Adipocyte (in vitro differentiated cells): ENCODE measurements at regions not wholly inside any gene's neighbourhood (a gene's known extent, or its start where the extent isn't known, plus 50 kb on each side); places are given as distances from the start of the nearest gene placed in this dataset.

ENCODE experiments used
- DNase-seq: peaks from one replicate; pipeline ENCODE4 v3.0.0-alpha.2; 2015; ENCODE audit warnings: low read depth
- H3K27me3 ChIP-seq: replicated peaks from 2 replicates; pipeline ENCODE4 v1.7.0; 2013; ENCODE audit warnings: mild to moderate bottlenecking, low read length, moderate library complexity; ENCODE audit not compliant: control insufficient read depth, insufficient read depth
- H3K36me3 ChIP-seq: 2 replicates; pipeline ENCODE4 v1.7.0; 2013; ENCODE audit warnings: low read length, mild to moderate bottlenecking, moderate library complexity; ENCODE audit not compliant: control insufficient read depth, insufficient read depth, severe bottlenecking
- H3K4me1 ChIP-seq: 2 replicates; pipeline ENCODE4 v1.7.0; 2013; ENCODE audit warnings: mild to moderate bottlenecking, low read length, moderate library complexity; ENCODE audit not compliant: control insufficient read depth, insufficient read depth
- H3K4me3 ChIP-seq: 2 replicates; pipeline ENCODE4 v1.7.0; 2013; ENCODE audit warnings: mild to moderate bottlenecking, low read length, moderate library complexity
- H3K9ac ChIP-seq: 2 replicates; pipeline ENCODE4 v1.7.0; 2013; ENCODE audit warnings: mild to moderate bottlenecking, low read length, moderate library complexity
- H3K9me3 ChIP-seq: 2 replicates; pipeline ENCODE4 v1.7.0; 2013; ENCODE audit warnings: mild to moderate bottlenecking, low read length, moderate library complexity; ENCODE audit not compliant: control insufficient read depth

- H3K4me1 ChIP-seq: no peaks in the 10 kb centered on the region
- peaks cover 5% of the 10 kb centered on the region for H3K9me3 ChIP-seq
- no peak for DNase-seq
- H3K4me3 ChIP-seq: no peak overlapping the region
- H3K36me3 ChIP-seq: no peaks in the 10 kb centered on the region
- no peak overlapping the region for H3K9ac ChIP-seq
- no peaks in the 10 kb centered on the region for H3K27me3 ChIP-seq
These were observed 671.9 kb downstream of the ADGRL2 start for GRCh38 chr1:82472489-82473131.

- no peak overlapping the region for H3K4me3 ChIP-seq
- H3K4me1 ChIP-seq: peaks cover 27% of the 10 kb centered on the region
- no peaks in the 10 kb centered on the region for H3K9me3 ChIP-seq
- H3K9ac ChIP-seq: no peak overlapping the region
- H3K36me3 ChIP-seq: no peaks in the 10 kb centered on the region
- no peaks in the 10 kb centered on the region for H3K27me3 ChIP-seq
- no peak for DNase-seq
These were observed 666.2 kb downstream of the ADGRL2 start for GRCh38 chr1:82466891-82467290.

GRCh38 chr1:82466416-82466815 lies 665.7 kb downstream of the ADGRL2 start:
- peaks cover 27% of the 10 kb centered on the region for H3K4me1 ChIP-seq
- no peak overlapping the region for H3K4me3 ChIP-seq
- DNase-seq: peak; percentile 71
- no peaks in the 10 kb centered on the region for H3K27me3 ChIP-seq
- no peak overlapping the region for H3K9ac ChIP-seq
- no peaks in the 10 kb centered on the region for H3K36me3 ChIP-seq
- no peaks in the 10 kb centered on the region for H3K9me3 ChIP-seq

GRCh38 chr1:82465024-82465423 lies 664.3 kb downstream of the ADGRL2 start:
- Histone ChIP-seq H3K4me1 (peaks cover 27% of the 10 kb centered on the region), H3K27me3 (no peaks in the 10 kb centered on the region), H3K36me3 (no peaks in the 10 kb centered on the region), H3K9me3 (no peaks in the 10 kb centered on the region), H3K9ac (peak overlapping the region; percentile 15), H3K4me3 (peak overlapping the region; percentile 13)
- peak; percentile 65 for DNase-seq

- Histone ChIP-seq H3K9me3 (no peaks in the 10 kb centered on the region), H3K9ac (peak overlapping the region; percentile 15), H3K4me1 (peaks cover 27% of the 10 kb centered on the region), H3K27me3 (no peaks in the 10 kb centered on the region), H3K4me3 (no peak overlapping the region), H3K36me3 (no peaks in the 10 kb centered on the region)
- DNase-seq: peak; percentile 85
These were observed 663.7 kb downstream of the ADGRL2 start for GRCh38 chr1:82464362-82465001.

GRCh38 chr1:82463951-82464350 lies 663.2 kb downstream of the ADGRL2 start:
- no peaks in the 10 kb centered on the region for H3K9me3 ChIP-seq
- H3K4me1 ChIP-seq: peaks cover 27% of the 10 kb centered on the region
- no peaks in the 10 kb centered on the region for H3K36me3 ChIP-seq
- H3K9ac ChIP-seq: peak overlapping the region; percentile 15
- H3K27me3 ChIP-seq: no peaks in the 10 kb centered on the region
- H3K4me3 ChIP-seq: no peak overlapping the region
- no peak for DNase-seq

- H3K27me3 ChIP-seq: no peaks in the 10 kb centered on the region
These were observed 661.6 kb downstream of the ADGRL2 start for GRCh38 chr1:82462366-82462765.

GRCh38 chr1:82455342-82455741 lies 654.6 kb downstream of the ADGRL2 start:
- Histone ChIP-seq H3K4me3 (no peak overlapping the region), H3K9me3 (peaks cover 17% of the 10 kb centered on the region), H3K27me3 (no peaks in the 10 kb centered on the region), H3K36me3 (no peaks in the 10 kb centered on the region), H3K4me1 (no peaks in the 10 kb centered on the region), H3K9ac (no peak overlapping the region)
- DNase-seq: peak; percentile 18

More at GRCh38 chr1:82462366-82462765, 661.6 kb downstream of the ADGRL2 start:
- no peak for DNase-seq
- Histone ChIP-seq H3K4me3 (no peak overlapping the region), H3K36me3 (no peaks in the 10 kb centered on the region), H3K9ac (no peak overlapping the region), H3K4me1 (peaks cover 27% of the 10 kb centered on the region), H3K9me3 (no peaks in the 10 kb centered on the region)

- no peak for DNase-seq
- Histone ChIP-seq H3K9ac (no peak overlapping the region), H3K4me3 (no peak overlapping the region), H3K4me1 (no peaks in the 10 kb centered on the region), H3K27me3 (no peaks in the 10 kb centered on the region), H3K36me3 (no peaks in the 10 kb centered on the region), H3K9me3 (peaks cover 17% of the 10 kb centered on the region)
These were observed 653.7 kb downstream of the ADGRL2 start for GRCh38 chr1:82454431-82454830.

GRCh38 chr1:82453511-82454185 lies 652.9 kb downstream of the ADGRL2 start:
- no peaks in the 10 kb centered on the region for H3K27me3 ChIP-seq
- H3K36me3 ChIP-seq: no peaks in the 10 kb centered on the region
- H3K9ac ChIP-seq: no peak overlapping the region
- peaks cover 17% of the 10 kb centered on the region for H3K9me3 ChIP-seq
- no peak for DNase-seq
- no peak overlapping the region for H3K4me3 ChIP-seq
- H3K4me1 ChIP-seq: no peaks in the 10 kb centered on the region

GRCh38 chr1:82452096-82452495 lies 651.4 kb downstream of the ADGRL2 start:
- Histone ChIP-seq H3K36me3 (no peaks in the 10 kb centered on the region), H3K4me1 (peaks cover under 1% of the 10 kb centered on the region), H3K9ac (no peak overlapping the region), H3K27me3 (no peaks in the 10 kb centered on the region), H3K4me3 (no peak overlapping the region), H3K9me3 (peaks cover 17% of the 10 kb centered on the region)
- no peak for DNase-seq
